NCI-H146 treated with DMSO at 0.1 percent for 48 hours (cell line): ENCODE measurements at regions not wholly inside any gene's neighbourhood (a gene's known extent, or its start where the extent isn't known, plus 50 kb on each side); places are given as distances from the start of the nearest gene placed in this dataset.
A peak's percentile ranks its signal among the peaks of the same experiment; 100 is the strongest.
"Not testable (repeated sequence)": the region's sequence is repeated elsewhere in the genome, so short reads cannot be mapped to it uniquely, and the experiment has no call there.

Experiments
- DNase-seq: peaks from one replicate; lab custom pipeline; 2025; ENCODE audit not compliant: unreplicated experiment; lab: John Stamatoyannopoulos, UW

DNA sequence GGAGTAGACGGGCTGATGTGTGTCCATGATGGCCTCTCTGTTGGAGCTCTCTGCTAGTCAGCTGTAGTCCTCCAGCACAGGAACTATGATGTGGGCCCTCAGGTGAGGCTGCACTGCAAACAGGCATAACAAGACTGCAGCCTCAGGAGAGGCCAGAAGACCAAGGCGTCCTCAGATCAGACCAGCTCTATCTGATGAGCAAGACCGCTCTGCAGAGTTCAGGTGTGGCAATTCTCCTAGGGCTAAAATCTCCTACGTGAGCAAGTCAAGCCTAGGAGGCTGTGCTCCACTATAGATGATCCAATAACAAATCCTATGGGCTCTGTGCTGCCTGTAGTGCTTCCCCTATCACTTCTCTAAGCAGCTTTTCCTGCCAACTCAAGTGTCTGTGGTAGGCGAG, 633.4 kb upstream of the SYNCRIP start:
- no peak for DNase-seq

- no peak for DNase-seq
Measured at GRCh38 chr6:86273936-86274335, 631.2 kb upstream of the SYNCRIP start.

- DNase-seq = no peak
Measured at GRCh38 chr6:86256615-86257187, 614.0 kb upstream of the SYNCRIP start.

- DNase-seq = no peak
Measured at GRCh38 chr6:86255973-86256372, 613.3 kb upstream of the SYNCRIP start.

DNA sequence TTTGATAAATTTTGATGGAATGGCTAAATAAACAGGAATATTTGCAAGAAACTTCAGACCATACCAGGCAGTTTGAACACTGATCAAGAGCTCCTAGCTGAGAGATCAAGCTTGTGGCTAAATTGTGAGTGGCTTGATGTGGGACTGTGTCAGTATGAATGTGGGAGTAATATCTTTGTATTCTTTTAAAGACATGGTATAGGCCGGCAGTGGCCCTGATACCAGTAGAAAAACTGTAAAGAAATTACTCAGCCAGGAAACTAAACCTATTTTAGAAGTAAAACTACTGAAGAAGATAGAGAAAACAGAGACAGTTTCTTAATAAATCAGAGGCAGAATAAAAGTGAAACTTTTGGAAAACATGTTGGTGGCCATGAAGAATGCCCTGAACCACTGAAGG, 608.4 kb upstream of the SYNCRIP start:
- DNase-seq = no peak

GRCh38 chr6:86217906-86218305, 575.2 kb upstream of the SYNCRIP start:
- DNase-seq = no peak

DNA sequence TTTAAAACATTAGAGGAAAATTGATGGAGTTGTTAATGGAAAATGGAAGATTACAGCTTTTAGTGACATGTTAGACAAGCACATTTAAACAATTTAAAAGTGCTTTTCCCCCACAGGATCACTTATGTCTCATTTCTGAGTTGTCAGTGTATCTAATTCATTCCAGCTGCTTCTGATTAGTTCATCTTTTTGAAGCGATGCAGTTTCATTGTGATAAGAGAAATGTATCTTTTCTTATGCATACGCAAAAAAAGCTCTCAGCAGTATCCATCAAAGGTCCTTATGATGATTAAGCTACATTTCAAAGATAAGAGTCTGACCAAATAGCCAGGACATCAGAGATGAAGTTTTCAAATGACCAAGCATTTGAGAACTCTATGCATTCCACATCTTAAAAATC, 572.6 kb upstream of the SYNCRIP start:
- DNase-seq = no peak

- no peak for DNase-seq
Measured at GRCh38 chr6:86205980-86206379, 563.3 kb upstream of the SYNCRIP start.

GRCh38 chr6:86203044-86203443, 560.4 kb upstream of the SYNCRIP start:
- DNase-seq = no peak

GRCh38 chr6:86193821-86194220, 551.1 kb upstream of the SYNCRIP start:
- peak; percentile 26 for DNase-seq

DNA sequence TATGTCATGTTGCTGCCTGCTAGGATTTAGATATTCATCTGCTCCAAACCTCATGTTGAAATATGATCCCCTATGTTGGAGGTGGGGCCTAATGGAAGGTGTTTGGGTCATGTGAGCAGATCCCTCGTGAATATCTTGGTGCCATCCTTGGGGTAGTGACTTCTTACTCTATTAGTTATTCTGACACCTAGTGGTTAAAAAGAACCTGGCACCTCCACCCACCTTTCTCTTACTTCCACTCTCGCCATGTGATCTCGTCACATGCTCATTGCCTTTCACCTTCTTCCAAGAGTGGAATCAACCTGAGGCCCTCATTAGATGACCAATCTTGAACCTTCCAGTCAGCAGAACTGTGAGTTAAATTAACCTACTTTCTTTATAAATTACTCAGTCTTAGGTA, 549.4 kb upstream of the SYNCRIP start:
- no peak for DNase-seq

GRCh38 chr6:86175149-86175548, 532.5 kb upstream of the SYNCRIP start:
- peak; percentile 13 for DNase-seq

DNA sequence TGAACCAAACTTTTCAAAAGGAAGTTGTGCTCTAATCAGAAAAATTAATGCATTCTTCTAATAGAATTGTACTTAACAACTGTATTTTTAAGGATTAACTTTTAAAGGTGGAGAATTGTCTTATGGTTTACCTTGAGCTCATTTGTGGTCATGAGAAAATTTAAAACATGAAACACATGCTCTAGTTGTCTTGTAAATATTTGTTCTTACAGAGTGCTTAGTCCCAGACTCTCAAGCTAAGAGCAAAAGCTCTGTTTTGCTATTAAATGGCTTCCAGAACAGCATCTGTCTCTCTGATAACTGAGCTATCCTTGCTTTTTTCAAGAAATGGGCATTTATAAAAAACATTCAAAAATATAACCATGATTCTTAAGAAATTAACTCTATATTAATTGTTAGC, 512.2 kb upstream of the SYNCRIP start:
- no peak for DNase-seq

DNA sequence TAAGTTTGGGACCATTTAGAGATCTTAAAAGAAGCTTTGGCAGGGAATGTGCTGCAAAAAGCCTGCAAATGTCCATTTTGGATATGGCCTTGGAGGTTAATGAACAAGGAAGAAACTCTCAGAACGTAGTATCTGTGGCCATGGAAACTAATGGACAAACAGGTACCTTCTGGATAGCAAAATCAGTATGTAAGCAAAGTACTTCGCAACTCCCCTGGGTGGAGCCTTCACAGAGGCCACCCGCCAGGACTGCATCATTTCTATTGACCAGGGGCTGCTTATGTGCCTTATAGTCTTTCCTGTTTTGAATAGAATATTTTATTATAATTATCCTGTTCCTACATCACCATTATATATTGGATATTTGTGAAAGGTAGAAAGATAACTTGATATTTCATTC, 510.8 kb upstream of the SYNCRIP start:
- DNase-seq = no peak

GRCh38 chr6:86152546-86152945, 509.9 kb upstream of the SYNCRIP start:
- no peak for DNase-seq

GRCh38 chr6:86148586-86148985, 505.9 kb upstream of the SYNCRIP start:
- DNase-seq = no peak

DNA sequence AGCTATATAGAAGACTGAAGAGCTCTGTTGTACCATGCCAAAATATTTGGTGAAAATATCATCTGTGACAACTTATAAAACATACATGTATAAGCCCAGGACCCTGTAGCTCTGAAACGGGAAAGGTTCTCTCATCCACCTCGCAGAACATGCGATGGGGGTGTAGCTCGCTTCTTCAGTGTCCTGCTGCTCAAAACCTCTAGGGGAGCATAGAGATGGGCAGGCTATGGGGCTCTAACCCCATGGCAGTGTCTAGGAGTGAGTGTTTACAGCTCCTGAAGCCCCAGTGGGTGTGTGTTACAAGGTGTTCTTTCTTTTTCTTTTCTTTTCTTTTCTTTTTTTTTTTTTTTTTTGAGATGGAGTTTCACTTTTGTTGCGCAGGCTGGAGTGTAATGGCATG, 505.2 kb upstream of the SYNCRIP start:
- no peak for DNase-seq

GRCh38 chr6:86147311-86147710, 504.6 kb upstream of the SYNCRIP start:
- DNase-seq = no peak

DNA sequence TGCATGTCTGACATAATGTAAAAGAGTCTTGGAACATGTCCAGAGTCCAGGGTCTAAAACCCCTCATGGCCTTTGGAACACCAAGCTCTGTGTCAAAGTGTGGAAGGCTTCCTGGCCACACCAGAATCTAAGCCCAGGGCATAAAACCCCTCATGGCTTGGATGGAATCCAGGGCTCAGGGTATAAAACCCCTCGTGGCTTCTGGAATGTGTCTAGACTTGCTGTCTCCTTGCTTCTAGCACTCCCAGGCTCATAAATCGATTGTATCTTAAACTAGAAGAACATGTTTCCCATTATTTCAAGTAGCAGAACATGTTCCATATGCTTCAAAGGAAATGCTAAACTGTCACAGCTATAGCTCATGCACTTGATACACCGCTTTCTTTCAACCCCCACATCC, 504.1 kb upstream of the SYNCRIP start:
- DNase-seq = not testable (repeated sequence)

DNA sequence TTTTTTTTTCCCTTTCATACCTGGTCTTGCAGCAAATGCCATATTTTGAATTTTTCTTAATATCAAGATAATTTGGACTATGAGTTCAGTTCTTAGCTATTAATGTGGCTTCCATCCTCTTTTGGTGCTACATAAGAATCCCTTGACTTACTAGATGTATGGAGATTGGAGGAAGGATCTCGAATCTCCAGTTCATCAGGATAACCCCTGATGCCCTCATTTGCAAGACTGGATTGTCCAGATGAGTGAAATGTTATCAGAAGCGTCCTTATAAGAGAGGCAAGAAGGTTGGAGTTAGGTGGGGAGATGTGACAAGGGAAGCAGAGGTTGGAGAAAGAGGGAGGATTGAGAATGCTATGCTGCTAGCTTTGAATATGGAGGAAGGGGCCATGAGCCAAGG, 499.6 kb upstream of the SYNCRIP start:
- no peak for DNase-seq

DNA sequence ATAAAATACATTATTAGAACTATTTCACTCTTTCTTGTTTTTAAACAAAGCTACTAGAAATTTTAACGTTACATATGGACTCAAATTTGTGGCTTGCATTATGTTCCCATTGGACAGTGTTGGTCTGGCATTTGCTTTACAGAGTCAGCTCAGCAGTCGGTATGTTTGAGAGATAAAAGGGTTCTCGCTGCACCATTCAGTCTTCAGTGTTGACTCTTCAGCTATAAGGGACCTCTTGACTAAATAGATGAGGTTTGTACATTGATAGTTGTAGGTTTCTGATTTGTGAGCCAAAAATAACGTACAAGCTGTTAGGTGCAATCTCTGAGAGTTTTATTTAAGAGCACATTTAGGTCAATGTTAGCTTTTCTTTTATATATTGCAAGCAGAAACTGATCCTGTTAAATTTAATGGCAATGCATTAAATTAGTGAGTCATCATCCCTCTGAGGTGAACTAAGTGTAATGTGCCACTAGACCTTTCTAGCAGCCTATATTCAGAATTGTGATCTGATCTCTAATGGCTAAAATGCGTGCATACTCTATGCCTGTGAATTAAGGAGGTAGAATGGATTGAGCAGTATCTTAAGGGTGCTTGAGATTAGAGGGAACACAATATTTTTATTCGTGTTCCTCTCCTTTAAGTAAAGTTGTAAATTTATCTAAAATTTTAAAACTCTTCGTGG, 485.6 kb upstream of the SYNCRIP start:
- no peak for DNase-seq

DNA sequence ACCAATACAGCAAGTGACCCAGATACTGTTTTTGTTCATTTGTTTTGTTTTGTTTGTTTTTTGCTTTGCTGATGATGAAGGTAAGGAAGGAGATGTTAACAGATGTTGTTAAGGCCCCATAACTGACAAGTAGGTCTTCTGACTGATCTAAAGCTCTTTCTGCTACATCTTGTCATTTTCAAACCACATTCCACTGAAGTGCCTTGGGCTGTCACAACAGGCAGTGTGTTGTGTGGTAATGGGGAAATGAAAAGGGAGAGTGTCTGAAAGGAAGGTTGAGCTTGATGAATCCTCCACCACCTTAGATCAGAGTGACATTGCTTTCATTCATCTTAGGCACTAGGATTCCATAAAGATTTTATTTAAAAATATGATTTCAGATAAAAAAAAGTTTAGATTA, 479.4 kb upstream of the SYNCRIP start:
- DNase-seq = no peak

- DNase-seq = no peak
Measured at GRCh38 chr6:86118271-86118670, 475.6 kb upstream of the SYNCRIP start.
